Pancreas (tissue), 10 donors: ENCODE measurements at regions not wholly inside any gene's neighbourhood (a gene's known extent, or its start where the extent isn't known, plus 50 kb on each side); places are given as distances from the start of the nearest gene placed in this dataset.
"Not testable (repeated sequence)": the region's sequence is repeated elsewhere in the genome, so short reads cannot be mapped to it uniquely, and the experiment has no call there.

Experiments
- ATAC-seq, 4 donors: fragments of 200-7000 bp; cut with Tn5 transposase; one replicate each; pipeline versions ENCODE4 v1.8.0 to v1.9.1; 2020; ENCODE audit warnings: mild to moderate bottlenecking in 4 of 4, moderate library complexity in 4 of 4
- DNase-seq, 6 donors: peaks; one replicate each; pipeline ENCODE4 v3.0.0-alpha.2; 2020
- FAIRE-seq: peaks from 2 replicates; lab custom pipeline; 2012; peaks lifted over from hg19 to GRCh38; lab: Jason Lieb, UNC
- H3K27ac ChIP-seq, 4 donors: fragments of 200-600 bp; sonication (generic); 1 replicate in 3 of 4; 2 replicates in 1 of 4; pipeline versions ENCODE4 v1.5.0 to v1.8.0; 2020
- H3K27me3 ChIP-seq, 4 donors: fragments of 200-600 bp; one replicate each; pipeline ENCODE4 v1.8.0; 2021
- H3K36me3 ChIP-seq, 3 donors: fragments of 200-600 bp; sonication (generic) in 1 of 3; one replicate each; pipeline versions ENCODE4 v1.5.0 to v1.8.0; 2020 to 2021
- H3K4me1 ChIP-seq, 3 donors: fragments of 200-600 bp; one replicate each; pipeline ENCODE4 v1.8.0; 2021
- H3K4me3 ChIP-seq, 4 donors: fragments of 200-600 bp; sonication (generic) in 2 of 4; one replicate each; pipeline versions ENCODE4 v1.5.0 to v1.8.0; 2020 to 2021
- H3K9me3 ChIP-seq, 4 donors: fragments of 200-600 bp; one replicate each; pipeline ENCODE4 v1.8.0; 2021
- WGBS, 2 donors: extraction: QIAGEN DNeasy Blood & Tissue Kit; methylation state at CpG; one replicate each; pipeline ENCODE4 v1.1.7; 2013; 5-methylcytosine and 5-hydroxymethylcytosine counted together
- intact Hi-C, 3 donors: fragments of 100-400 bp; cut with DNase I; formaldehyde crosslinking; loops; one replicate each; pipeline versions ENCODE4 v1.11.1 to v1.14.2; 2022
- TF ChIP-seq, protein P1 (sequence below), 4 donors: fragments of 200-600 bp; sonication (generic) in 3 of 4; IDR thresholded peaks; one replicate each; pipeline versions ENCODE4 v1.5.0 to v1.8.0; 2021; ENCODE audit warnings: antibody characterized with exemption in 4 of 4
- donor health status: healthy with polysubstance abuse.
- donor health status: DM: no; HTN: no; CAD: no; lungs with moderate emphysema.
- donor health status: DM: no; HTN: no; CAD: no.
- donor health status: control.
- donor health status: control.
- donor health status: Bipolar disorder and iron deficiency.
- donor health status: DM: yes; HTN: yes; CAD: no.
- donor health status: DM: no; HTN: no; CAD: no.
- donor health status: DM: no; HTN: no; CAD: no.
- donor health status: DM: yes; HTN: yes; CAD: no.

GRCh38 chr17:27038676-27039075 is 255.2 kb upstream of the WSB1 start:
- no peaks in the 10 kb centered on the region for H3K4me1 ChIP-seq
- no peak overlapping the region for H3K4me3 ChIP-seq
- FAIRE-seq = no peak
- H3K9me3 ChIP-seq = no peaks in the 10 kb centered on the region
- no peaks in the 10 kb centered on the region for H3K27me3 ChIP-seq
- TF ChIP-seq, protein P1, sequence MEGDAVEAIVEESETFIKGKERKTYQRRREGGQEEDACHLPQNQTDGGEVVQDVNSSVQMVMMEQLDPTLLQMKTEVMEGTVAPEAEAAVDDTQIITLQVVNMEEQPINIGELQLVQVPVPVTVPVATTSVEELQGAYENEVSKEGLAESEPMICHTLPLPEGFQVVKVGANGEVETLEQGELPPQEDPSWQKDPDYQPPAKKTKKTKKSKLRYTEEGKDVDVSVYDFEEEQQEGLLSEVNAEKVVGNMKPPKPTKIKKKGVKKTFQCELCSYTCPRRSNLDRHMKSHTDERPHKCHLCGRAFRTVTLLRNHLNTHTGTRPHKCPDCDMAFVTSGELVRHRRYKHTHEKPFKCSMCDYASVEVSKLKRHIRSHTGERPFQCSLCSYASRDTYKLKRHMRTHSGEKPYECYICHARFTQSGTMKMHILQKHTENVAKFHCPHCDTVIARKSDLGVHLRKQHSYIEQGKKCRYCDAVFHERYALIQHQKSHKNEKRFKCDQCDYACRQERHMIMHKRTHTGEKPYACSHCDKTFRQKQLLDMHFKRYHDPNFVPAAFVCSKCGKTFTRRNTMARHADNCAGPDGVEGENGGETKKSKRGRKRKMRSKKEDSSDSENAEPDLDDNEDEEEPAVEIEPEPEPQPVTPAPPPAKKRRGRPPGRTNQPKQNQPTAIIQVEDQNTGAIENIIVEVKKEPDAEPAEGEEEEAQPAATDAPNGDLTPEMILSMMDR (IDR thresholded peaks at IDR 0.05) = no peak
- no peak for ATAC-seq
- 19 to 34% methylated on average over 2 of the region's 2 CpGs for WGBS, 2 donors
- no peak for DNase-seq
- H3K27ac ChIP-seq = no peak overlapping the region
- H3K36me3 ChIP-seq = no peaks in the 10 kb centered on the region
- intact Hi-C loops = no loop called here

DNA sequence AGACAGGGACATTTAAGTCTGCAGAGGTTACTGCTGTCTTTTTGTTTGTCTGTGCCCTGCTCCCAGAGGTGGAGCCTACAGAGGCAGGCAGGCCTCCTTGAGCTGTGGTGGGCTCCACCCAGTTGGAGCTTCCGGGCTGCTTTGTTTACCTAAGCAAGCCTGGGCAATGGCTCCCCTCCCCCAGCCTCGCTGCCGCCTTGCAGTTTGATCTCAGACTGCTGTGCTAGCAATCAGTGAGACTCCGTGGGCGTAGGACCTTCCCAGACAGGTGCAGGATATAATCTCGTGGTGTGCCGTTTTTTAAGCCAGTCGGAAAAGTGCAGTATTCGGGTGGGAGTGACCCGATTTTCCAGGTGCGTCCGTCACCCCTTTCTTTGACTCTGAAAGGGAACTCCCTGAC is 248.9 kb upstream of the WSB1 start:
- H3K36me3 ChIP-seq, DNase-seq, H3K9me3 ChIP-seq, H3K4me3 ChIP-seq, FAIRE-seq, intact Hi-C loops, H3K4me1 ChIP-seq, H3K27me3 ChIP-seq, ATAC-seq, H3K27ac ChIP-seq: not testable (repeated sequence)
- 62 to 69% methylated on average over 12 of the region's 12 CpGs for WGBS, 2 donors

GRCh38 chr17:27049104-27049784 is 244.7 kb upstream of the WSB1 start:
- FAIRE-seq = no peak
- Histone ChIP-seq H3K4me3 (no peak overlapping the region), H3K4me1 (no peaks in the 10 kb centered on the region), H3K27ac (no peak overlapping the region), H3K36me3 (no peaks in the 10 kb centered on the region), H3K9me3 (no peaks in the 10 kb centered on the region), H3K27me3 (no peaks in the 10 kb centered on the region)
- no peak for ATAC-seq
- 42 to 44% methylated on average over 3 of the region's 3 CpGs for WGBS, 2 donors
- DNase-seq = no peak
- TF ChIP-seq, protein P1 (IDR thresholded peaks at IDR 0.05) = no peak
- intact Hi-C loops = no loop called here

- Histone ChIP-seq H3K4me3 (no peak overlapping the region), H3K27ac (no peak overlapping the region), H3K36me3 (no peaks in the 10 kb centered on the region), H3K27me3 (peaks cover 0 to 5% (median 0%) of the 10 kb centered on the region in 4 donors), H3K4me1 (no peaks in the 10 kb centered on the region), H3K9me3 (no peaks in the 10 kb centered on the region)
- TF ChIP-seq, protein P1 (IDR thresholded peaks at IDR 0.05) = no peak
- no peak for FAIRE-seq
- intact Hi-C loops = no loop called here
- WGBS, 2 donors = 54 to 60% methylated on average over 4 of the region's 4 CpGs
- no peak for DNase-seq
- no peak for ATAC-seq
Measured at GRCh38 chr17:27065588-27065987, 228.3 kb upstream of the WSB1 start.

DNA sequence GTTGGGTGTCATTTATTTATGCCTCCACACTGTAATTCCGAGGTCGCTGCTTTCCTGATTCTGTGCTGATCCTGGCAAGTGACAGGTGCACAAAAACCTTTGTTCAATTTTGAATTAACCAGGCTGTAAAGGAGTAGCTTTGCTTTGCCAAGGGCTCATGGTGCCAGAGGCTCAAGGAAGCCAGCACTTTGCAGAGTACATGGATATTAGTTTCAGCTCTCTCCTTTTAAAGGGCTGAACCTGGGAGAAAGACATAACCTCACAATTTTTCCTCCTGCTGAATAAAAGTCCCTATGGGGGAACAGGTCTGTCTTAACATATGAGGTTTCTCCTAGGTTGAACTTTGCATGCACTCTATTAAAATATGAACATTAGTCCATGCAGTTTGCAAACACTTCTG is 227.6 kb upstream of the WSB1 start:
- intact Hi-C loops = no loop called here
- WGBS, 2 donors = 21 to 28% methylated on average over 2 of the region's 2 CpGs
- Histone ChIP-seq H3K4me3 (no peak overlapping the region), H3K27ac (no peak overlapping the region), H3K27me3 (peaks cover 0 to 5% (median 0%) of the 10 kb centered on the region in 4 donors), H3K36me3 (no peaks in the 10 kb centered on the region), H3K4me1 (no peaks in the 10 kb centered on the region), H3K9me3 (no peaks in the 10 kb centered on the region)
- no peak for FAIRE-seq
- TF ChIP-seq, protein P1 (IDR thresholded peaks at IDR 0.05) = no peak
- ATAC-seq = no peak
- DNase-seq = no peak
